Gastrocnemius medialis (tissue), 4 donors: ENCODE measurements at regions not wholly inside any gene's neighbourhood (a gene's known extent, or its start where the extent isn't known, plus 50 kb on each side); places are given as distances from the start of the nearest gene placed in this dataset.

Experiments
- ATAC-seq, 2 donors: fragments of 150-250 bp; one replicate each; pipeline ENCODE4 v1.9.1; 2016
- DNase-seq, 2 donors: peaks; one replicate each; pipeline ENCODE4 v3.0.0-alpha.2; 2019
- H3K27ac ChIP-seq, 4 donors: fragments of 200-600 bp; sonication (generic); 1 replicate in 1 of 4; 2 replicates in 3 of 4; pipeline ENCODE4 v1.5.1; 2016 to 2018; ENCODE audit warnings: mild to moderate bottlenecking in 2 of 4, moderate library complexity in 1 of 4
- H3K27me3 ChIP-seq, 3 donors: fragments of 200-600 bp; sonication (generic) in 2 of 3; 1 replicate in 1 of 3; 2 replicates in 2 of 3; pipeline versions ENCODE4 v1.5.1 to v1.6.0; 2016 to 2019; ENCODE audit warnings: mild to moderate bottlenecking in 1 of 3, moderate library complexity in 1 of 3
- H3K36me3 ChIP-seq, 2 donors: fragments of 200-600 bp; sonication (generic) in 1 of 2; one replicate each; pipeline ENCODE4 v1.5.1; 2017 to 2018
- H3K4me1 ChIP-seq, 2 donors: fragments of 200-600 bp; sonication (generic) in 1 of 2; one replicate each; pipeline ENCODE4 v1.5.1; 2016 to 2017; ENCODE audit warnings: mild to moderate bottlenecking in 2 of 2
- H3K4me3 ChIP-seq, 4 donors: fragments of 200-600 bp; sonication (generic) in 3 of 4; 1 replicate in 1 of 4; 2 replicates in 3 of 4; pipeline ENCODE4 v1.5.1; 2016 to 2019; ENCODE audit warnings: mild to moderate bottlenecking in 2 of 4
- H3K9me3 ChIP-seq, 3 donors: fragments of 200-600 bp; sonication (generic) in 2 of 3; 1 replicate in 1 of 3; 2 replicates in 2 of 3; pipeline ENCODE4 v1.5.1; 2016 to 2019
- POLR2A ChIP-seq, 2 donors: fragments of 450-650 bp; IDR thresholded peaks; one replicate each; pipeline ENCODE4 v1.6.1; 2017; ENCODE audit warnings: antibody characterized with exemption in 2 of 2, mild to moderate bottlenecking in 2 of 2, moderate library complexity in 2 of 2
- in situ Hi-C, 4 donors: fragments of 200-750 bp; cut with MboI; loops; one replicate each; pipeline versions ENCODE4 v1.15.0 to v1.8.0; 2017; ENCODE audit warnings: low sequenced_read_pairs in 4 of 4
- intact Hi-C: fragments of 100-400 bp; cut with DNase I; formaldehyde crosslinking; loops from one replicate; pipeline ENCODE4 v1.15.1; 2023; ENCODE audit warnings: low total_unique reads
- TF ChIP-seq, protein P1 (sequence below), 5 experiments: fragments of 450-650 bp in 3 of 5; fragments of 200-600 bp in 2 of 5; sonication (generic) in 2 of 5; IDR thresholded peaks in 4 of 5; conservative IDR thresholded peaks in 1 of 5; 1 replicate in 4 of 5; 2 replicates in 1 of 5; pipeline ENCODE4 v1.5.1; 2016 to 2019; ENCODE audit warnings: antibody characterized with exemption in 5 of 5, mild to moderate bottlenecking in 3 of 5, moderate library complexity in 3 of 5

DNA sequence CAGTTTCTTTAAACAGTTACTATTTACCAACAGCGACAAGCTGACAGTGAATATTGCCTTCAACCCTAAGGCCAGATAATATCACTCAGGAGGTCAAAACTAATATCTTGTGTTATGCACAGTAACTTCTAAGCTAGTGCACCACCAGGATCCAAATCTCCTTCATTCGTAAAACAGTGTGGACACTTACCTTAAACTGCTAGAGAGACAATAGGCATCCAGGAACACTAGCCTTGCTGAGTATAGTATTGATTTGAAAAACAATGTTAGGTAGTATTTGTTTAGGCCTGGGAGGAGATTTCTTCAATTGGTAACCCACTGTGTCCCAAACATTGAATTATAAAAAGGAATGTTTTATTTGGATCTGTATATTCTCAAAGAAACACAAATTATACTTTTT is 707.9 kb upstream of the UBE2E2 start:
- in situ Hi-C loops, result no loop called here
- H3K36me3 ChIP-seq, result no peaks in the 10 kb centered on the region
- no peaks in the 10 kb centered on the region for H3K27me3 ChIP-seq
- no peak for DNase-seq
- intact Hi-C loops, result no loop called here
- ATAC-seq, result no peak
- H3K9me3 ChIP-seq, result no peaks in the 10 kb centered on the region
- no peak overlapping the region for H3K27ac ChIP-seq
- H3K4me1 ChIP-seq, result no peaks in the 10 kb centered on the region
- TF ChIP-seq, protein P1, sequence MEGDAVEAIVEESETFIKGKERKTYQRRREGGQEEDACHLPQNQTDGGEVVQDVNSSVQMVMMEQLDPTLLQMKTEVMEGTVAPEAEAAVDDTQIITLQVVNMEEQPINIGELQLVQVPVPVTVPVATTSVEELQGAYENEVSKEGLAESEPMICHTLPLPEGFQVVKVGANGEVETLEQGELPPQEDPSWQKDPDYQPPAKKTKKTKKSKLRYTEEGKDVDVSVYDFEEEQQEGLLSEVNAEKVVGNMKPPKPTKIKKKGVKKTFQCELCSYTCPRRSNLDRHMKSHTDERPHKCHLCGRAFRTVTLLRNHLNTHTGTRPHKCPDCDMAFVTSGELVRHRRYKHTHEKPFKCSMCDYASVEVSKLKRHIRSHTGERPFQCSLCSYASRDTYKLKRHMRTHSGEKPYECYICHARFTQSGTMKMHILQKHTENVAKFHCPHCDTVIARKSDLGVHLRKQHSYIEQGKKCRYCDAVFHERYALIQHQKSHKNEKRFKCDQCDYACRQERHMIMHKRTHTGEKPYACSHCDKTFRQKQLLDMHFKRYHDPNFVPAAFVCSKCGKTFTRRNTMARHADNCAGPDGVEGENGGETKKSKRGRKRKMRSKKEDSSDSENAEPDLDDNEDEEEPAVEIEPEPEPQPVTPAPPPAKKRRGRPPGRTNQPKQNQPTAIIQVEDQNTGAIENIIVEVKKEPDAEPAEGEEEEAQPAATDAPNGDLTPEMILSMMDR (IDR thresholded peaks at IDR 0.05 in 4 of 5, conservative IDR thresholded peaks at IDR 0.05 in 1 of 5), result no peak
- no peak for TF ChIP-seq POLR2A (IDR thresholded peaks at IDR 0.05)
- no peak overlapping the region for H3K4me3 ChIP-seq

DNA sequence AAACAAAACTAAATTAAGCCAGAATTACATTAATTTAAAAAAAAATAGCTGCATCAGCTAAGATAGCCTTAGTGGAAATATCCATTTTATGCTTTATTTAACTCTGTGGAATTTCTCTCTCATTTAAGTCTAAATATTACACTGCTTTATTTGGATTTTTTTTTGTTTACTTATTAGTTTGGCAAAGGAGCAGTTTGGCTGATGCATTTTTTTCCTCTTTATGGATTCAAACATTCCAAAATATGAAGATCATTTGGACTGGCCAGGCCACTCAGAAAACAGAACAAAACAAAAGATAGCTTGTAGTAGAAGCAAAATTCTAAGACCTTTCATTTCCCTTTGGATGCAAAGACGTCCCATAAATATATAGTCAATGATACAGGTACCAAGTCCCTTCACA is 707.3 kb upstream of the UBE2E2 start:
- Histone ChIP-seq H3K4me1 (no peaks in the 10 kb centered on the region), H3K27me3 (no peaks in the 10 kb centered on the region), H3K27ac (no peak overlapping the region), H3K9me3 (no peaks in the 10 kb centered on the region), H3K4me3 (no peak overlapping the region), H3K36me3 (no peaks in the 10 kb centered on the region)
- intact Hi-C loops (no loop called here), in situ Hi-C loops (no loop called here)
- TF ChIP-seq, protein P1 (IDR thresholded peaks at IDR 0.05 in 4 of 5, conservative IDR thresholded peaks at IDR 0.05 in 1 of 5), result no peak
- no peak for TF ChIP-seq POLR2A (IDR thresholded peaks at IDR 0.05)
- no peak for ATAC-seq
- no peak for DNase-seq

DNA sequence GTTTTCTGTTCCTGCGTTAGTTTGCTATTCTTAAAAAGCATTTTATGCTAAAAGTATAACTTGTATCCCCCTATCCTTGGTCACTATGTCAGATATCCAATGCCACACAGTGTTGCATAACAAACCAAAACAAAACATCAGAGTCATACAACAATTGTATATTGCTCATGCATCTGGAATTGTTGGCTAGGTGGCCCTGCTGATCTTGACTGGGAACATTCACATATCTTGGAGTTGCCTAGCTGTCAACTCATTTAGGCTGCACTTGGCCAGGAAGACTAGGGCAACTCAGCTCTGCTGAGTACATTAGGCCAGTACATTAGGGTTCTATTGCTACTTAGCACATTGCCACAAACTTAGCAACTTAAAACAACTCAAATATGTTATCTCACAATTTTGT is 706.5 kb upstream of the UBE2E2 start:
- in situ Hi-C loops, result no loop called here
- Histone ChIP-seq H3K27ac (no peak overlapping the region), H3K36me3 (no peaks in the 10 kb centered on the region), H3K27me3 (no peaks in the 10 kb centered on the region), H3K9me3 (no peaks in the 10 kb centered on the region), H3K4me3 (no peak overlapping the region), H3K4me1 (no peaks in the 10 kb centered on the region)
- intact Hi-C loops, result no loop called here
- ATAC-seq (no peak), DNase-seq (no peak)
- no peak for TF ChIP-seq POLR2A (IDR thresholded peaks at IDR 0.05)
- TF ChIP-seq, protein P1 (IDR thresholded peaks at IDR 0.05 in 4 of 5, conservative IDR thresholded peaks at IDR 0.05 in 1 of 5), result no peak

DNA sequence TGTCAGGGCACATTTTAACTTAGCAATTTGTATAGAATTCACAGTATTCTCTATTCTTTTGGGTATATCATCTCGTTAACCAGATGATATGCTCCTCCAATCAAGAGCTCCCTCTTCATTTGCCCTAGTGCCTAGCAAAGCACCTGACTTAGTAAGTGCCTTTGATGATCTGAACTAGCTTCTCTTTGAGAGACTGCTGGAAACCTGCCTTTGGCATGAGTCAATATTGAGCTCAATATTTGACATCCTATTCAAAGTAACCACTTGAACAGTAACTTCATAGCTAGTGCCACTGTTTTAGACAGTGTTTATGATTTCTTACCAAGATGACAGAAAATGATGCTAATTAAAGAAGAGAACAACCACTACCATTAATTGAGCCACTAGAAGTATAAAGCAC is 696.3 kb upstream of the UBE2E2 start:
- in situ Hi-C loops, result no loop called here
- H3K36me3 ChIP-seq, result no peaks in the 10 kb centered on the region
- no peaks in the 10 kb centered on the region for H3K27me3 ChIP-seq
- DNase-seq, result no peak
- no peaks in the 10 kb centered on the region for H3K9me3 ChIP-seq
- ATAC-seq, result no peak
- intact Hi-C loops, result no loop called here
- H3K4me1 ChIP-seq, result no peaks in the 10 kb centered on the region
- H3K4me3 ChIP-seq, result no peak overlapping the region
- TF ChIP-seq, protein P1 (IDR thresholded peaks at IDR 0.05 in 4 of 5, conservative IDR thresholded peaks at IDR 0.05 in 1 of 5), result no peak
- TF ChIP-seq POLR2A (IDR thresholded peaks at IDR 0.05), result no peak
- H3K27ac ChIP-seq, result no peak overlapping the region

DNA sequence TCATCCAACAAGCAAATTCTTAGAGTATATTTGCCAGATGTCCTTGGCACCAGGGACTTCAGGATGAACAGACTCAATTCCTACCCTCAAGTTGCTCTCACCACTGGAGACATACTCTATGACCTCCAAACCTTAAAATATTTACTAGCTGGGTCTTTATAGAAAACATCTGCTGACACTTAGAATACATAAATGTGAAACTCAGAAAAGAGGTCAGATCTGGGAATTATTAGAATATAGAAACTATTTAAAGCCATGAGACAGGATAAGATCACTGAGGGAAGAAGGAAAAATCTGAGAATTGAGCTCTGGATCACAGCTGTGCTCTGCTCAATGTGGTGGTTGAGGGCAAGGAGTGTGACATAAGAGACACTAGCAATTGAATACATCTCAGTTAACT is 695.4 kb upstream of the UBE2E2 start:
- ATAC-seq, result no peak
- intact Hi-C loops (no loop called here), in situ Hi-C loops (no loop called here)
- TF ChIP-seq, protein P1 (IDR thresholded peaks at IDR 0.05 in 4 of 5, conservative IDR thresholded peaks at IDR 0.05 in 1 of 5), result no peak
- TF ChIP-seq POLR2A (IDR thresholded peaks at IDR 0.05), result no peak
- DNase-seq, result no peak
- H3K36me3 ChIP-seq, result no peaks in the 10 kb centered on the region
- no peaks in the 10 kb centered on the region for H3K4me1 ChIP-seq
- H3K4me3 ChIP-seq, result no peak overlapping the region
- no peak overlapping the region for H3K27ac ChIP-seq
- no peaks in the 10 kb centered on the region for H3K9me3 ChIP-seq
- no peaks in the 10 kb centered on the region for H3K27me3 ChIP-seq
